ENCODE measurements at regions not wholly inside any gene's neighbourhood (a gene's known extent, or its start where the extent isn't known, plus 50 kb on each side); places are given as distances from the start of the nearest gene placed in this dataset.

DNA sequence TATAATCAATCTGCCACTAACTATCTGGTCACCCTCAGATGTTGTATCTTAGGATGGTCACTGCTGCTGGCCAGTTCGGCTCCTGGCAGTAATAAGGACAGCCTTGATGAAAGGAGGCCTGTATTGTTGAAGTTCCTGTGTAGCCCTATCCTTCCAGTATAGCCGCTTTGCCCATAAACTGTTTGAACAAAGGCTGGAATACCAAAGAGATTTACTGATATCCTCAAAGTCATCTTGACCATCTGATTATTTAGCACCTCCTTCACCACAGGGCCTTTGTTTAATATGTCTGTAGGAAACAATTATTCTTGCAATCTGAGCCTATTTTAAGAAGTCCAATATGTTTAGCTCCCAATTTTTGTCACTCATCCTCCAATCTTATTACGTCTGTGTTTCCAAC lies 77.7 kb downstream of the HYCC1 start:
- TF ChIP-seq POLR2A (IDR thresholded peaks at IDR 0.05; ENCODE audit: low read length) (no peak), GATA1 (IDR thresholded peaks at IDR 0.05; ENCODE audit: low read depth, low read length) (no peak)

Measured in erythroblast (primary cell).